PFSK-1 (cell line): ENCODE measurements at regions not wholly inside any gene's neighbourhood (a gene's known extent, or its start where the extent isn't known, plus 50 kb on each side); places are given as distances from the start of the nearest gene placed in this dataset.

ENCODE experiments used
- FOXP2 ChIP-seq: optimal IDR thresholded peaks from 2 replicates; pipeline ENCODE3; 2011; ENCODE audit warnings: borderline replicate concordance, control low read depth, inconsistent platforms; ENCODE audit not compliant: insufficient read depth; ENCODE audit errors: extremely low read length, extremely low read depth
- POLR2AphosphoS5 ChIP-seq: IDR thresholded peaks from 2 replicates; pipeline ENCODE4 v1.6.1; 2012; ENCODE audit warnings: low read depth, mild to moderate bottlenecking, control low read depth, low read length, moderate library complexity
- REST ChIP-seq, 2 experiments: IDR thresholded peaks; 2 replicates each; pipeline versions ENCODE4 v1.6.1 to v1.8.0; 2011 to 2012; ENCODE audit warnings: low read depth in 2 of 2, low read length in 2 of 2, control low read depth in 1 of 2, inconsistent platforms in 1 of 2, mild to moderate bottlenecking in 1 of 2, moderate library complexity in 1 of 2; ENCODE audit not compliant: insufficient read depth in 1 of 2
- SIN3A ChIP-seq: IDR thresholded peaks from 2 replicates; pipeline ENCODE4 v1.6.1; 2012; ENCODE audit warnings: mild to moderate bottlenecking, low read length, moderate library complexity, borderline replicate concordance; ENCODE audit not compliant: insufficient read depth
- TAF1 ChIP-seq: IDR thresholded peaks from 2 replicates; pipeline ENCODE4 v1.6.1; 2012; ENCODE audit warnings: low read length, control low read depth, borderline replicate concordance; ENCODE audit not compliant: insufficient read depth

- TF ChIP-seq REST (IDR thresholded peaks at IDR 0.05; ENCODE audit: insufficient read depth in 1 of 2, low read depth in 2 of 2, low read length in 2 of 2) (no peak), FOXP2 (no peak), POLR2AphosphoS5 (no peak), TAF1 (no peak)
Measured at GRCh38 chr9:28410411-28410810, 837.1 kb upstream of the C9orf72 start.

- TF ChIP-seq POLR2AphosphoS5 (no peak), SIN3A (no peak), REST (IDR thresholded peaks at IDR 0.05; ENCODE audit: insufficient read depth in 1 of 2, low read depth in 2 of 2, low read length in 2 of 2) (no peak), TAF1 (no peak), FOXP2 (no peak)
Measured at GRCh38 chr9:28413471-28413870, 840.2 kb upstream of the C9orf72 start.

GRCh38 chr9:28423255-28423654 is 850.0 kb upstream of the C9orf72 start:
- TF ChIP-seq POLR2AphosphoS5, result no peak
- no peak for TF ChIP-seq SIN3A

- TF ChIP-seq FOXP2, result no peak
- no peak for TF ChIP-seq POLR2AphosphoS5
- no peak for TF ChIP-seq TAF1
- no peak for TF ChIP-seq SIN3A
- no peak for TF ChIP-seq REST (IDR thresholded peaks at IDR 0.05; ENCODE audit: insufficient read depth in 1 of 2, low read depth in 2 of 2, low read length in 2 of 2)
Measured at GRCh38 chr9:28435456-28435855, 862.2 kb upstream of the C9orf72 start.

- TF ChIP-seq REST (IDR thresholded peaks at IDR 0.05; ENCODE audit: insufficient read depth in 1 of 2, low read depth in 2 of 2, low read length in 2 of 2) (no peak), POLR2AphosphoS5 (no peak), SIN3A (no peak), FOXP2 (no peak), TAF1 (no peak)
Measured at GRCh38 chr9:28439688-28440087, 866.4 kb upstream of the C9orf72 start.
